H1 (cell line): ENCODE measurements at regions not wholly inside any gene's neighbourhood (a gene's known extent, or its start where the extent isn't known, plus 50 kb on each side); places are given as distances from the start of the nearest gene placed in this dataset.

Source experiments
- CTCF ChIA-PET: fragments of 300-600 bp; sonication (Branson Sonifier 250); formaldehyde crosslinking; loops from one replicate; lab custom pipeline; 2021; ENCODE audit not compliant: partially characterized antibody; lab: Charles Lee
- POLR2A ChIA-PET: fragments of 300-600 bp; sonication (Branson Sonifier 250); formaldehyde crosslinking; loops from one replicate; lab custom pipeline; 2021; ENCODE audit warnings: inconsistent platforms; ENCODE audit not compliant: partially characterized antibody; lab: Charles Lee
- DNase-seq, 2 experiments: peaks; one replicate each; pipeline versions ENCODE4 v3.0.0 to v3.0.0-alpha.2; 2010 to 2022; ENCODE audit warnings: low spot score in 2 of 2, low read depth in 1 of 2, mixed read lengths in 1 of 2
- FAIRE-seq: peaks from 2 replicates; lab custom pipeline; 2011; peaks lifted over from hg19 to GRCh38; lab: Jason Lieb, UNC
- H2AFZ ChIP-seq: 2 replicates; pipeline ENCODE4 v1.8.1; 2012; ENCODE audit warnings: low read length, inconsistent platforms
- H2AK5ac ChIP-seq: 2 replicates; pipeline ENCODE4 v1.6.1; 2013; ENCODE audit warnings: low read depth, low read length
- H2BK120ac ChIP-seq: replicated peaks from 2 replicates; pipeline ENCODE3; 2013; ENCODE audit warnings: low read depth, low read length, inconsistent platforms
- H2BK12ac ChIP-seq: 2 replicates; pipeline ENCODE4 v1.6.1; 2013; ENCODE audit warnings: low read depth, low read length
- H2BK15ac ChIP-seq: 2 replicates; pipeline ENCODE4 v1.6.1; 2013; ENCODE audit warnings: low read length
- H2BK20ac ChIP-seq: 2 replicates; pipeline ENCODE4 v1.6.1; 2013; ENCODE audit warnings: low read length
- H2BK5ac ChIP-seq: 2 replicates; pipeline ENCODE4 v1.6.1; 2013; ENCODE audit warnings: low read depth, low read length
- H3K14ac ChIP-seq: 2 replicates; pipeline ENCODE4 v1.6.1; 2013; ENCODE audit warnings: inconsistent platforms; ENCODE audit not compliant: insufficient read length
- H3K18ac ChIP-seq: 2 replicates; pipeline ENCODE4 v1.6.1; 2013; ENCODE audit warnings: low read length; ENCODE audit errors: extremely low read depth
- H3K23ac ChIP-seq: 2 replicates; pipeline ENCODE4 v1.6.1; 2013; ENCODE audit warnings: inconsistent platforms; ENCODE audit not compliant: insufficient read length
- H3K23me2 ChIP-seq: 2 replicates; pipeline ENCODE4 v1.6.1; 2013; ENCODE audit warnings: low read depth, low read length
- H3K27ac ChIP-seq: 2 replicates; pipeline ENCODE4 v1.6.1; 2011; ENCODE audit warnings: low read depth, low read length, inconsistent platforms
- H3K27me3 ChIP-seq, 4 experiments: replicated peaks in 1 of 4; 1 replicate in 1 of 4; 2 replicates in 3 of 4; pipeline versions ENCODE4 v1.6.1 to v1.8.1; 2011 to 2013; ENCODE audit warnings: low read length in 3 of 4, mild to moderate bottlenecking in 3 of 4, inconsistent platforms in 2 of 4, mixed read lengths in 2 of 4, moderate library complexity in 1 of 4; ENCODE audit not compliant: control insufficient read depth in 3 of 4, insufficient read depth in 3 of 4; ENCODE audit errors: extremely low read depth in 1 of 4
- H3K36me3 ChIP-seq, 4 experiments: 2 replicates each; pipeline versions ENCODE4 v1.6.1 to v1.8.1; 2011 to 2013; ENCODE audit warnings: mild to moderate bottlenecking in 4 of 4, low read length in 3 of 4, moderate library complexity in 2 of 4, control low read depth in 1 of 4, inconsistent platforms in 1 of 4; ENCODE audit not compliant: insufficient read depth in 4 of 4, control insufficient read depth in 2 of 4
- H3K4ac ChIP-seq: replicated peaks from 2 replicates; pipeline ENCODE3; 2013; ENCODE audit warnings: low read length, low read depth, mixed read lengths, inconsistent platforms; ENCODE audit not compliant: insufficient read length
- H3K4me1 ChIP-seq, 4 experiments: replicated peaks in 1 of 4; 1 replicate in 1 of 4; 2 replicates in 3 of 4; pipeline versions ENCODE4 v1.6.1 to v1.8.1; 2011 to 2013; ENCODE audit warnings: low read length in 3 of 4, inconsistent platforms in 2 of 4, mixed read lengths in 1 of 4; ENCODE audit not compliant: insufficient read depth in 4 of 4, control insufficient read depth in 3 of 4
- H3K4me2 ChIP-seq, 2 experiments: 2 replicates each; pipeline versions ENCODE4 v1.6.1 to v1.8.1; 2011 to 2013; ENCODE audit warnings: low read depth in 2 of 2, low read length in 2 of 2, control low read depth in 1 of 2, inconsistent platforms in 1 of 2, mild to moderate bottlenecking in 1 of 2; ENCODE audit not compliant: insufficient read depth in 1 of 2
- H3K4me3 ChIP-seq, 4 experiments: fragments of 200-600, 300-600 bp in 1 of 4; sonication (generic), shearing (Covaris generic), sonication (Bioruptor Twin) in 1 of 4; 2 replicates each; pipeline versions ENCODE4 v1.5.1 to v1.8.1; 2011 to 2016; ENCODE audit warnings: low read length in 4 of 4, low read depth in 3 of 4, control low read depth in 2 of 4, inconsistent platforms in 2 of 4, mild to moderate bottlenecking in 2 of 4, mixed read lengths in 1 of 4, moderate library complexity in 1 of 4; ENCODE audit not compliant: insufficient read depth in 2 of 4; ENCODE audit errors: extremely low read depth in 1 of 4
- H3K56ac ChIP-seq: replicated peaks from 2 replicates; pipeline ENCODE3; 2013; ENCODE audit warnings: low read depth, mild to moderate bottlenecking, mixed read lengths, low read length, inconsistent platforms; ENCODE audit not compliant: insufficient read length
- H3K79me1 ChIP-seq: 2 replicates; pipeline ENCODE4 v1.6.1; 2013; ENCODE audit warnings: low read depth, low read length, control low read depth
- H3K79me2 ChIP-seq, 2 experiments: 2 replicates each; pipeline versions ENCODE4 v1.6.1 to v1.8.1; 2012 to 2013; ENCODE audit warnings: low read length in 2 of 2, mild to moderate bottlenecking in 2 of 2, inconsistent platforms in 1 of 2; ENCODE audit not compliant: insufficient read depth in 2 of 2, control insufficient read depth in 1 of 2
- H3K9ac ChIP-seq, 4 experiments: replicated peaks in 1 of 4; 1 replicate in 1 of 4; 2 replicates in 3 of 4; pipeline versions ENCODE4 v1.6.1 to v1.8.1; 2011 to 2013; ENCODE audit warnings: low read depth in 3 of 4, low read length in 3 of 4, control low read depth in 2 of 4, mild to moderate bottlenecking in 2 of 4, moderate library complexity in 2 of 4, inconsistent platforms in 1 of 4; ENCODE audit errors: extremely low read depth in 1 of 4
- H3K9me3 ChIP-seq, 2 experiments: 2 replicates each; pipeline versions ENCODE4 v1.6.1 to v1.8.1; 2012 to 2013; ENCODE audit warnings: mild to moderate bottlenecking in 2 of 2, moderate library complexity in 2 of 2, control low read depth in 1 of 2, inconsistent platforms in 1 of 2, low read depth in 1 of 2, low read length in 1 of 2, mixed read lengths in 1 of 2; ENCODE audit not compliant: insufficient read depth in 2 of 2
- H4K20me1 ChIP-seq, 2 experiments: replicated peaks in 1 of 2; 2 replicates each; pipeline versions ENCODE3 to v1.8.1; 2011 to 2013; ENCODE audit warnings: inconsistent platforms in 2 of 2, low read length in 2 of 2, mild to moderate bottlenecking in 1 of 2; ENCODE audit not compliant: insufficient read depth in 2 of 2, control insufficient read depth in 1 of 2
- H4K5ac ChIP-seq: 2 replicates; pipeline ENCODE4 v1.6.1; 2013; ENCODE audit warnings: low read length, low read depth, mixed read lengths, inconsistent platforms; ENCODE audit not compliant: insufficient read length
- H4K8ac ChIP-seq: 2 replicates; pipeline ENCODE4 v1.8.0; 2013; ENCODE audit warnings: mild to moderate bottlenecking, moderate library complexity, low read length, inconsistent platforms; ENCODE audit not compliant: insufficient read depth; ENCODE audit errors: extremely low read depth
- H4K91ac ChIP-seq: replicated peaks from 2 replicates; pipeline ENCODE3; 2013; ENCODE audit warnings: low read length, mixed read lengths, inconsistent platforms; ENCODE audit not compliant: insufficient read length
- ATF2 ChIP-seq: IDR thresholded peaks from 2 replicates; pipeline ENCODE4 v1.6.1; 2012; ENCODE audit warnings: low read length, inconsistent platforms
- CHD2 ChIP-seq: IDR thresholded peaks from 2 replicates; pipeline ENCODE4 v1.6.1; 2012; ENCODE audit warnings: low read length, improper control_type of control experiment
- CTBP2 ChIP-seq: IDR thresholded peaks from 2 replicates; pipeline ENCODE4 v1.7.0; 2011; ENCODE audit warnings: borderline replicate concordance, mild to moderate bottlenecking, moderate library complexity, mixed read lengths, low read length; ENCODE audit not compliant: insufficient read depth, insufficient read length
- EP300 ChIP-seq, 2 experiments: IDR thresholded peaks; 1 replicate in 1 of 2; 2 replicates in 1 of 2; pipeline ENCODE4 v1.6.1; 2011 to 2012; ENCODE audit warnings: low read depth in 2 of 2, low read length in 2 of 2, mild to moderate bottlenecking in 2 of 2, borderline replicate concordance in 1 of 2, inconsistent platforms in 1 of 2, moderate library complexity in 1 of 2
- EZH2 ChIP-seq: fragments of 200-600 bp; sonication (generic); IDR thresholded peaks from 2 replicates; pipeline ENCODE4 v1.7.1; 2012; ENCODE audit warnings: low read depth, mild to moderate bottlenecking, moderate library complexity, low read length, inconsistent platforms; ENCODE audit not compliant: severe bottlenecking
- GTF2F1 ChIP-seq: IDR thresholded peaks from 2 replicates; pipeline ENCODE4 v1.6.1; 2012; ENCODE audit warnings: low read depth, low read length, improper control_type of control experiment, borderline replicate concordance
- SIN3A ChIP-seq, 2 experiments: IDR thresholded peaks in 1 of 2; conservative IDR thresholded peaks in 1 of 2; 2 replicates each; pipeline ENCODE4 v1.6.1; 2011 to 2012; ENCODE audit warnings: low read length in 2 of 2, improper control_type of control experiment in 1 of 2, low read depth in 1 of 2, mild to moderate bottlenecking in 1 of 2
- SIX5 ChIP-seq: IDR thresholded peaks from 2 replicates; pipeline ENCODE4 v1.6.1; 2011; ENCODE audit warnings: mild to moderate bottlenecking, low read depth, low read length
- TAF1 ChIP-seq: IDR thresholded peaks from 2 replicates; pipeline ENCODE4 v1.6.1; 2011; ENCODE audit warnings: mild to moderate bottlenecking, low read depth, low read length
- USF2 ChIP-seq: IDR thresholded peaks from 2 replicates; pipeline ENCODE4 v1.6.1; 2011; ENCODE audit warnings: low read length, improper control_type of control experiment
- WGBS, 2 experiments: shearing (Covaris generic) in 1 of 2; methylation state at CpG; one replicate each; pipeline versions ENCODE4 v1.1.6 to v1.1.7; 2013 to 2015; ENCODE audit warnings: low lambda C conversion rate in 2 of 2, mixed read lengths in 2 of 2, inconsistent platforms in 1 of 2, low coverage in 1 of 2, missing lambda C conversion rate in 1 of 2; ENCODE audit not compliant: insufficient replicate concordance in 2 of 2, insufficient coverage in 1 of 2, insufficient read length in 1 of 2; ENCODE audit errors: extremely low coverage in 1 of 2, missing lambda C conversion rate in 1 of 2; 5-methylcytosine and 5-hydroxymethylcytosine counted together

DNA sequence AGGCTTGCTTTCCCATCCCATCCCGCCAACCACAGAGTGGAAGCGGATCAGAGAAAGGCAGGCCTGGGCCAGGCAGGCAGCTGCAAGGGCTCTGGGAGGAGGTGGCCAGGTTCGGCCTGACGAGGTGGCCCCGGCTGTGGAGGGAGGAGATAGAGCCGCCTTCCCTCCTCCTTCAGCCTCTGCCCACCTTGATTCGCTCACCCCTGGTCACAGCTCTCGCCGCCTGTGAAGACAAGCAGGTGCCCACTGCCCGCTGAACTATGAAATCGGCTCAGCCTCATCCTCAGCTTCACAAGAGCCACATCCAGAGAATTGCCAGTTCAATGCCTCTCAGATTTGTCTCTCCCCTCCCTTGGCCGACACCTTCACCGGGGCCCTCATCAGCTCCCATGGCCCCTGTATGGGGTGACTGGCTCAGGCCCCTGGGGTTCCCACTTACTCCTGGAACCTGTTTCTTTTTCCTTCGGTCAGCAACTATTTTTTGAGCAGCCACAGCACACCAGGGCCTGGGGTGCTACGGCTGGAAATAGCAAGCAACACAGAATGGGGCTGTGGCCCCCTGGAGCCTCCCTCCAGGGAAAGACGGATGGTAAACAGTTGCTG is 80.0 kb upstream of the CHST15 start:
- Histone ChIP-seq H3K36me3 (no peaks in the 10 kb centered on the region), H2BK5ac (no peak overlapping the region), H3K14ac (no peak overlapping the region), H3K4me1 (no peaks in the 10 kb centered on the region; a peak in 2 of 7 replicates), H3K4me3 (no peak overlapping the region), H2BK15ac (no peak overlapping the region), H3K9ac (no peak overlapping the region), H4K20me1 (no peaks in the 10 kb centered on the region), H3K18ac (no peak overlapping the region), H3K9me3 (no peaks in the 10 kb centered on the region), H3K4me2 (no peak overlapping the region), H2AFZ (no peak overlapping the region), H4K8ac (no peak overlapping the region), H4K5ac (no peak overlapping the region), H4K91ac (no peak overlapping the region), H2BK12ac (no peak overlapping the region), H2AK5ac (no peak overlapping the region), H3K79me1 (no peaks in the 10 kb centered on the region), H3K23me2 (no peaks in the 10 kb centered on the region), H3K23ac (no peak overlapping the region), H3K27me3 (no peaks in the 10 kb centered on the region), H3K27ac (no peak overlapping the region), H2BK120ac (no peak overlapping the region), H3K56ac (no peak overlapping the region), H3K4ac (no peak overlapping the region), H2BK20ac (0 out of 2 replicates have a peak overlapping the region, but pooled peaks have one; percentile 72), H3K79me2 (no peaks in the 10 kb centered on the region)
- ChIA-PET CTCF (interaction anchor here (1.0 to 4.2 kb wide), 4 partner anchors 19 to 213 kb away, joined by 3 to 20 read pairs (median 3); no protein-coding TSS in a partner anchor), POLR2A (no interaction called here)
- 89% methylated on average over 13 of the region's 16 CpGs; no CpG with 5 or more reads in 1 of the 2 experiments for WGBS, 2 experiments
- no peak for FAIRE-seq
- DNase-seq: peak in 1 of 2 experiments; percentile 33
- TF ChIP-seq SIX5 (no peak), CHD2 (no peak), EZH2 (no peak), ATF2 (no peak), CTBP2 (no peak), EP300 (IDR thresholded peaks at IDR 0.05; ENCODE audit: borderline replicate concordance in 1 of 2, low read depth in 2 of 2, low read length in 2 of 2) (no peak), TAF1 (no peak), GTF2F1 (no peak), USF2 (no peak), SIN3A (conservative IDR thresholded peaks at IDR 0.05 in 1 of 2, IDR thresholded peaks at IDR 0.05 in 1 of 2; ENCODE audit: low read depth in 1 of 2, low read length in 2 of 2) (no peak)
